B cell (primary cell): ENCODE measurements at regions not wholly inside any gene's neighbourhood (a gene's known extent, or its start where the extent isn't known, plus 50 kb on each side); places are given as distances from the start of the nearest gene placed in this dataset.

Experiments used
- EZH2 ChIP-seq: IDR thresholded peaks from 2 replicates; pipeline ENCODE4 v1.6.1; 2012; ENCODE audit warnings: borderline replicate concordance, low read depth, mild to moderate bottlenecking, moderate library complexity, low read length; ENCODE audit not compliant: insufficient read depth, poor library complexity, severe bottlenecking
- TF ChIP-seq, protein P1 (sequence below): fragments of 200-600 bp; IDR thresholded peaks from one replicate; pipeline ENCODE4 v1.8.0; 2022; ENCODE audit warnings: antibody characterized with exemption, mild to moderate bottlenecking

DNA sequence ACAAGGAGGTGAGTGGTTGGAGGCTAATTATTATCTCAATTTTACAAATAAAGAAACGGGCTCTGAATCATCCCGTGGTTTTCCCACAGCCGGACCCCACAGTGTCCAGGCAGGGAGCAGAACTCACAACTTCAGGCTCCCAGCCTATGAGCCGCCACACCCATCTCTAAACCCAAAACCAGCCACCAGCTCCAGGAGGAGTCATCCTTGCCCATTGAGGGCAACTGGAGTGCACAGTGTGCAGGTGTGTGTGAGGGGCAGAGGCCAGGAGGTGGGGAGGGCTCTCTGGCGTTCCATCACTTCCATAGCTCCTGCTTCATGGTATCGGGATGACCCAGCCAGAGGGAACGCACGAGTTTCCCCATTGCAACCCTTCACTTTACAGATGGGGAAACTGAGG lies 144.5 kb downstream of the CYP26B1 start:
- TF ChIP-seq EZH2: no peak
- TF ChIP-seq, protein P1, sequence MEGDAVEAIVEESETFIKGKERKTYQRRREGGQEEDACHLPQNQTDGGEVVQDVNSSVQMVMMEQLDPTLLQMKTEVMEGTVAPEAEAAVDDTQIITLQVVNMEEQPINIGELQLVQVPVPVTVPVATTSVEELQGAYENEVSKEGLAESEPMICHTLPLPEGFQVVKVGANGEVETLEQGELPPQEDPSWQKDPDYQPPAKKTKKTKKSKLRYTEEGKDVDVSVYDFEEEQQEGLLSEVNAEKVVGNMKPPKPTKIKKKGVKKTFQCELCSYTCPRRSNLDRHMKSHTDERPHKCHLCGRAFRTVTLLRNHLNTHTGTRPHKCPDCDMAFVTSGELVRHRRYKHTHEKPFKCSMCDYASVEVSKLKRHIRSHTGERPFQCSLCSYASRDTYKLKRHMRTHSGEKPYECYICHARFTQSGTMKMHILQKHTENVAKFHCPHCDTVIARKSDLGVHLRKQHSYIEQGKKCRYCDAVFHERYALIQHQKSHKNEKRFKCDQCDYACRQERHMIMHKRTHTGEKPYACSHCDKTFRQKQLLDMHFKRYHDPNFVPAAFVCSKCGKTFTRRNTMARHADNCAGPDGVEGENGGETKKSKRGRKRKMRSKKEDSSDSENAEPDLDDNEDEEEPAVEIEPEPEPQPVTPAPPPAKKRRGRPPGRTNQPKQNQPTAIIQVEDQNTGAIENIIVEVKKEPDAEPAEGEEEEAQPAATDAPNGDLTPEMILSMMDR: no peak
